ENCODE measurements at regions not wholly inside any gene's neighbourhood (a gene's known extent, or its start where the extent isn't known, plus 50 kb on each side); places are given as distances from the start of the nearest gene placed in this dataset.
A peak's percentile ranks its signal among the peaks of the same experiment; 100 is the strongest.

- Mint-ChIP-seq H3K36me3 (no peaks in the 10 kb centered on the region), H3K4me1 (no peaks in the 10 kb centered on the region), H3K27me3 (ENCODE audit: insufficient read depth, low read depth) (no peaks in the 10 kb centered on the region), H3K9me3 (peaks cover 5% of the 10 kb centered on the region), H3K27ac (no peak overlapping the region), H3K4me3 (no peak overlapping the region)
- Histone ChIP-seq H3K4me1 (no peaks in the 10 kb centered on the region), H3K27me3 (no peaks in the 10 kb centered on the region), H3K36me3 (no peaks in the 10 kb centered on the region), H3K27ac (no peak overlapping the region), H3K4me3 (no peak overlapping the region), H2AFZ (replicated peaks) (no peak overlapping the region), H4K20me1 (ENCODE audit: low read depth) (no peaks in the 10 kb centered on the region), H3F3A (ENCODE audit: low read depth) (no peaks in the 10 kb centered on the region), H3K9me3 (ENCODE audit: low read depth) (no peaks in the 10 kb centered on the region), H3K9ac (no peak overlapping the region), H3K4me2 (no peak overlapping the region), H3K79me2 (ENCODE audit: low read depth) (no peaks in the 10 kb centered on the region)
- TF ChIP-seq CTCF (IDR thresholded peaks at IDR 0.05) (no peak), EZH2phosphoT487 (IDR thresholded peaks at IDR 0.05) (no peak)
- no peak for DNase-seq (ENCODE audit: low spot score)
Observed at GRCh38 chr3:76028774-76029173, 243.4 kb upstream of the ZNF717 start.

- no peak overlapping the region for H3K4me3 ChIP-seq
- peaks cover 8% of the 10 kb centered on the region for H3F3A ChIP-seq (ENCODE audit: low read depth)
- H3K4me1 Mint-ChIP-seq, result no peaks in the 10 kb centered on the region
- no peaks in the 10 kb centered on the region for H3K79me2 ChIP-seq (ENCODE audit: low read depth)
- peaks cover 13% of the 10 kb centered on the region for H3K4me1 ChIP-seq
- no peaks in the 10 kb centered on the region for H3K27me3 Mint-ChIP-seq (ENCODE audit: insufficient read depth, low read depth)
- peaks cover 5% of the 10 kb centered on the region for H3K9me3 Mint-ChIP-seq
- H3K27ac Mint-ChIP-seq, result no peak overlapping the region
- no peaks in the 10 kb centered on the region for H3K36me3 Mint-ChIP-seq
- H3K4me2 ChIP-seq, result no peak overlapping the region
- no peaks in the 10 kb centered on the region for H3K27me3 ChIP-seq
- H3K27ac ChIP-seq, result no peak overlapping the region
- no peaks in the 10 kb centered on the region for H3K9me3 ChIP-seq (ENCODE audit: low read depth)
- H3K9ac ChIP-seq, result no peak overlapping the region
- TF ChIP-seq CTCF (IDR thresholded peaks at IDR 0.05) (no peak), EZH2phosphoT487 (IDR thresholded peaks at IDR 0.05) (no peak), EZH2 (IDR thresholded peaks at IDR 0.05) (no peak)
- H3K4me3 Mint-ChIP-seq, result no peak overlapping the region
- no peak overlapping the region for H2AFZ ChIP-seq (replicated peaks)
- H4K20me1 ChIP-seq (ENCODE audit: low read depth), result no peaks in the 10 kb centered on the region
- no peak for DNase-seq (ENCODE audit: low spot score)
- peaks cover 4% of the 10 kb centered on the region for H3K36me3 ChIP-seq
Observed at GRCh38 chr3:76034649-76035048, 249.3 kb upstream of the ZNF717 start.

GRCh38 chr3:76035117-76035516 is 249.8 kb upstream of the ZNF717 start:
- Histone ChIP-seq H3K79me2 (ENCODE audit: low read depth) (no peaks in the 10 kb centered on the region), H4K20me1 (ENCODE audit: low read depth) (no peaks in the 10 kb centered on the region), H3K36me3 (peaks cover 4% of the 10 kb centered on the region), H3K27ac (no peak overlapping the region), H3K9me3 (ENCODE audit: low read depth) (no peaks in the 10 kb centered on the region), H3K27me3 (no peaks in the 10 kb centered on the region), H3K4me1 (peaks cover 18% of the 10 kb centered on the region), H3K4me2 (no peak overlapping the region), H2AFZ (replicated peaks) (no peak overlapping the region), H3F3A (ENCODE audit: low read depth) (peaks cover 10% of the 10 kb centered on the region), H3K4me3 (no peak overlapping the region), H3K9ac (no peak overlapping the region)
- no peaks in the 10 kb centered on the region for H3K4me1 Mint-ChIP-seq
- no peak overlapping the region for H3K4me3 Mint-ChIP-seq
- no peaks in the 10 kb centered on the region for H3K36me3 Mint-ChIP-seq
- H3K9me3 Mint-ChIP-seq, result peaks cover 3% of the 10 kb centered on the region
- TF ChIP-seq CTCF (IDR thresholded peaks at IDR 0.05), result no peak
- no peak for TF ChIP-seq EZH2phosphoT487 (IDR thresholded peaks at IDR 0.05)
- TF ChIP-seq EZH2 (IDR thresholded peaks at IDR 0.05), result no peak
- DNase-seq (ENCODE audit: low spot score), result no peak
- H3K27me3 Mint-ChIP-seq (ENCODE audit: insufficient read depth, low read depth), result no peaks in the 10 kb centered on the region
- H3K27ac Mint-ChIP-seq, result no peak overlapping the region

- Mint-ChIP-seq H3K27me3 (ENCODE audit: insufficient read depth, low read depth) (no peaks in the 10 kb centered on the region), H3K9me3 (no peaks in the 10 kb centered on the region), H3K27ac (no peak overlapping the region), H3K36me3 (no peaks in the 10 kb centered on the region), H3K4me3 (no peak overlapping the region), H3K4me1 (no peaks in the 10 kb centered on the region)
- Histone ChIP-seq H3K79me2 (ENCODE audit: low read depth) (no peaks in the 10 kb centered on the region), H3K36me3 (peaks cover 4% of the 10 kb centered on the region), H3K9me3 (ENCODE audit: low read depth) (no peaks in the 10 kb centered on the region), H3K4me1 (peaks cover 31% of the 10 kb centered on the region), H3K27ac (no peak overlapping the region), H2AFZ (replicated peaks) (peak overlapping the region; percentile 69), H4K20me1 (ENCODE audit: low read depth) (no peaks in the 10 kb centered on the region), H3K27me3 (no peaks in the 10 kb centered on the region), H3K4me2 (peak overlapping the region; percentile 31), H3K9ac (no peak overlapping the region), H3F3A (ENCODE audit: low read depth) (peaks cover 23% of the 10 kb centered on the region), H3K4me3 (no peak overlapping the region)
- TF ChIP-seq CTCF (IDR thresholded peaks at IDR 0.05) (no peak), EZH2 (IDR thresholded peaks at IDR 0.05) (no peak), EZH2phosphoT487 (IDR thresholded peaks at IDR 0.05) (no peak)
- peak; percentile 14 for DNase-seq (ENCODE audit: low spot score)
Observed at GRCh38 chr3:76038949-76039348, 253.6 kb upstream of the ZNF717 start.
